ENCODE measurements at regions not wholly inside any gene's neighbourhood (a gene's known extent, or its start where the extent isn't known, plus 50 kb on each side); places are given as distances from the start of the nearest gene placed in this dataset.
A peak's percentile ranks its signal among the peaks of the same experiment; 100 is the strongest.
"Not testable (repeated sequence)": the region's sequence is repeated elsewhere in the genome, so short reads cannot be mapped to it uniquely, and the experiment has no call there.

DNA sequence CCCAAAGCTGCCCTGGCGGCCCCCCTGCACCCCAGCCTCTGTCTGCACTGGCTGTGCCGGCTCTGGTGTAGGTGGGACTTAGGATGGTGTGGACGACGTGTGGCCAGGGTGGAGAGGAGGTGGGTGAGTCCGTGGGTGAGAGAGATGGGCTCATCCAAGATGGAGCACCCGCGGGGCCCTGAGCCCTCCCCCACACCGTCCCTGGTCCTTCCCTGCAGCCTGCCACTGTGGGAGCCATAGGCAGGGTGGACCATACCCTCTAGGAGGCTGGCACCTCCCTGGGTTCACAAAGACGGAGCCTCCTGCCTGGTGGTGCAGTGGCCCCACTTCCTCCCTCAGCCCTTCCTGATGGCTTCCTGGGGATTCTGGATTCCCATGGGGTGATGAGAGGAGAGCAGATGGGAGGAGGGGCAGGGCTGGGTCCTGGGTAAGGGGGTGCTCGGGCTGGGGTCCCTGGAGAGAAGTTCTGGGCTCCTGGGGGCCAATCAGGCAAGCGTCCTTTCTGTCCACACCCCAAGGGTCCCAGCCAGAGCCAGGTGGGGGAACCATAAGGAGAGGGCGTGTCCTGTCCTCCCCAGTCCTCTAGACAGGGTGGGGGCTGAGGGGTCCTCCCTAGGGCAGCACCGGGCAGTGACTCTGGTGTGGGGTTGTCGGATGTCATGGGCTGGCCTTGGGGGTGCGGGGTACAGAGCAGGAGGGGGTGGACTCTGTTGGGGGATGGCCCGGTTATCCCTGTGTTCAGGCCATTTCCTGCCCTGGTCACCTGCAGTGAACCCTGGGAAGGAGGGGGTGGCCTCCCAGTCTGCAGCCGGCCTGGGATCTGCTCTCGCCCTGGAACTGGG is 384.8 kb downstream of the TMEM121 start:
- Mint-ChIP-seq H3K4me1 (peaks cover 14% of the 10 kb centered on the region), H3K27me3 (peaks cover 26% of the 10 kb centered on the region), H3K9me3 (peaks cover 0 to 17% of the 10 kb centered on the region in 2 donors), H3K4me3 (no peak overlapping the region), H3K27ac (no peak overlapping the region)
- DNase-seq (no peak), ATAC-seq (no peak)

DNA sequence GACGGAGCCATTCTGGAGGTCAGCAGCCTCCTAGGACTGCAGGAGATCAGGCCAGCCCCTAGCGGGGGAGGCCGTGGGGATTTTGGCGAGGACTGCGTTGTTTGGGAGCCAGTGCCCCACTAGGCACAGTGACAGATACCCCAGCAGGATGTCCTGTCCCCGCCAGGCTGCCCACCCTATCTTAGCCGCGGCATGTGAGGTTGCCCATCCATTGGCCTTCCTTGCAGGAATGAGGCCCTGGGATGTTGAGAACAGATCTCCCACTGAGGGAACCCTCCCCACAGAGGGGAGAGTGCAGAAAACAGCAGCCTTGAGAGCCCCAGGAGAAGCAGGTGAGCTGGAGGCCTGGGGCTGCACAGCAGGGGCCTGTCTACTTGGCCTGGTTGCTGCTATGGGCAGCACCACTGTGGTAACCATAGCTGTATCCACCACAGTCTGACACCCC is 385.5 kb downstream of the TMEM121 start:
- H3K4me3 Mint-ChIP-seq, DNase-seq, H3K27ac Mint-ChIP-seq, ATAC-seq: not testable (repeated sequence)
- peaks cover 14% of the 10 kb centered on the region for H3K4me1 Mint-ChIP-seq
- H3K27me3 Mint-ChIP-seq, result peaks cover 30% of the 10 kb centered on the region
- peaks cover 0 to 19% of the 10 kb centered on the region in 2 donors for H3K9me3 Mint-ChIP-seq

DNA sequence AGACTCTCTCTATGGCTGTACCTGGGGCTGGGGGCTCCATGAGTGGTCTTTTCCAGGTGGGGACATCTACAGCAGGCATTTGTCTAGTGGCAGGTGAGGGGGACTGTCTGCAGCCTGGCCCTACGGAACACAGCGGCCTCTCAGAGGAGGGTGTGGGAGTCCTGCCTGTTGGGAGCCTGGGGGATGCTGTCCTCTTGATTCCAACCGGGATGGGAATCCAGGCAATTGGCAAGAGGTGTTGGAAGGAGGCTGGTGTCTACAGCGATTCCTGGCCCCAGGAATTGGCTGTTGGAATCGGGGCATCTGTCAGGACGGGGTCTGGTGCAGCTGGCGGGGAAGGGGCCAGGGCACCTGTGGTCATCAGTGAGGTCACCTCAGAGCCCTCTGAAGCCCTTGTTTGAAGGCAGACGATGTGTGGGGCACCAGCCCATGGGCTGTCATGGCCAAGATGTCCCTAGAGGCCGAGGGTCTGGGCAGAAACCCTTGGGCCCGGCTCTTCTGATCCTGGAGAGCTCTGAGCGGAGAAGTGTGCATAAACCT is 386.3 kb downstream of the TMEM121 start:
- Mint-ChIP-seq H3K4me3 (no peak overlapping the region), H3K4me1 (peaks cover 12% of the 10 kb centered on the region), H3K27me3 (peaks cover 30% of the 10 kb centered on the region), H3K27ac (peak overlapping the region in 1 of 2 donors; percentile 88), H3K9me3 (peaks cover 0 to 18% of the 10 kb centered on the region in 2 donors)
- DNase-seq (no peak), ATAC-seq (no peak)

DNA sequence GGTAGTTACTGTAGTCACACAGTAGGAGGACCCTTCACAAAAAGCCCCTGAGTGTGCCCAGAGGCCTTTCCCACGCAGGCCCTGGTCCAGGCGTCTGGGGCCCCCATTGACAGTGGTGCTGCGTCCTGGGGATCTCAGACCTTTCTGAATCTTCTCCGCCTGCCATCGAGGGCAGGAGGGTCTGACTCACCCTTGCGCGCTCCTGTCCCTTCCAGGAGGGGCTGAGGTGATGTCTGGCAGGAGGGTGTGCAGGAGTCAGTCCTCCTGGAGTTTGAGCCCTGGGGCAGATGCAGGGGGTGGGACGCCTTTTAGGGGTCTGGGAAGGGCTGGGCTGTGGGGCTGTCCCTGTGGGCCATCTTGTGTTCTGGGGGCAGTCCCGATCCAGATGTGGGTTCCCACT is 386.8 kb downstream of the TMEM121 start:
- no peak for ATAC-seq
- peak overlapping the region in 1 of 2 donors; percentile 88 for H3K27ac Mint-ChIP-seq

DNA sequence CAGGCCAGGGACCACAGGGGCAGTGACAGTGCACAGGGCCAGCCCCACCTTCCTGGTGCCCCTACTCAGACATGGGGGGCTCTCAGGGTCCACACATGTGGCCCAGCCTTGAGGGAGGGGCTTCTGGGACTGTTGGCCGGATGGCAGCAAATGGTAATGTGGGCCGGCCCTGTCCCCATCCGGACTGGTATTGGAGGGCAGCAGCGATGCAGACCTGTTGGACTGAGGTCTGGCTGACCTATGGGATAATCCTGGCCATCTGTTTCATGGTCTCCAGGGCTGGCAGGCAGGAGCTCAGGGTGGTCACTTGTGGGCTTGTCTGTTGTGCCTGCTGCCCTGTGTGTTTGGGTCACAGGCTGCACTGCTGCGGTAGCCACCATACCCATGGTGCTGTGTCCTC is 387.5 kb downstream of the TMEM121 start:
- no peak overlapping the region for H3K4me3 Mint-ChIP-seq
- ATAC-seq (no peak), DNase-seq (no peak)
- peaks cover under 1% of the 10 kb centered on the region for H3K4me1 Mint-ChIP-seq
- peaks cover 23% of the 10 kb centered on the region for H3K27me3 Mint-ChIP-seq
- no peak overlapping the region for H3K27ac Mint-ChIP-seq
- H3K9me3 Mint-ChIP-seq, result peaks cover 0 to 18% of the 10 kb centered on the region in 2 donors

More for the DNA sequence above, 386.8 kb downstream of the TMEM121 start:
- H3K4me1 Mint-ChIP-seq, result peaks cover 7% of the 10 kb centered on the region
- no peak for DNase-seq
- peaks cover 29% of the 10 kb centered on the region for H3K27me3 Mint-ChIP-seq
- H3K4me3 Mint-ChIP-seq, result no peak overlapping the region
- H3K9me3 Mint-ChIP-seq, result peaks cover 0 to 18% of the 10 kb centered on the region in 2 donors

DNA sequence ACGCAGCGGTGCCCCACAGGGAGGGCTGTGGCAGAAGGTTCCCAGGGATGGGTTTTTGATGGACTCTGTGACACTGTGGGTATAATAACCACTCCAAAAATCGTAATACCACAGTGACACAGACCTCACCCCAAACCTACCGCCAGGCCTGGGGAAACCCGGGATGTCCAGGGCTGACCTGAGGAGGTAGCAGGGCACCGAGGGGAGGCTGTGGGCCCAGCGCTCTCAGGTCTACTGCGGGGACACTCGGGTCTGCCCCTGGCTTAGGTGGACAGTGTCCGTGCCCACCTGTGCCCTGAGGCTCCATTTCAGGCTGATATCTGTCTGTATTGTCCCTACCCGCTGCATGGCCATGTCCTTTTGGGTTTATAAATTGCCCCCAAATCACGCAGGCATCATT is 387.9 kb downstream of the TMEM121 start:
- H3K27ac Mint-ChIP-seq, H3K4me3 Mint-ChIP-seq, DNase-seq, H3K4me1 Mint-ChIP-seq, ATAC-seq: not testable (repeated sequence)
- Mint-ChIP-seq H3K9me3 (peaks cover 0 to 18% of the 10 kb centered on the region in 2 donors), H3K27me3 (peaks cover 23% of the 10 kb centered on the region)

DNA sequence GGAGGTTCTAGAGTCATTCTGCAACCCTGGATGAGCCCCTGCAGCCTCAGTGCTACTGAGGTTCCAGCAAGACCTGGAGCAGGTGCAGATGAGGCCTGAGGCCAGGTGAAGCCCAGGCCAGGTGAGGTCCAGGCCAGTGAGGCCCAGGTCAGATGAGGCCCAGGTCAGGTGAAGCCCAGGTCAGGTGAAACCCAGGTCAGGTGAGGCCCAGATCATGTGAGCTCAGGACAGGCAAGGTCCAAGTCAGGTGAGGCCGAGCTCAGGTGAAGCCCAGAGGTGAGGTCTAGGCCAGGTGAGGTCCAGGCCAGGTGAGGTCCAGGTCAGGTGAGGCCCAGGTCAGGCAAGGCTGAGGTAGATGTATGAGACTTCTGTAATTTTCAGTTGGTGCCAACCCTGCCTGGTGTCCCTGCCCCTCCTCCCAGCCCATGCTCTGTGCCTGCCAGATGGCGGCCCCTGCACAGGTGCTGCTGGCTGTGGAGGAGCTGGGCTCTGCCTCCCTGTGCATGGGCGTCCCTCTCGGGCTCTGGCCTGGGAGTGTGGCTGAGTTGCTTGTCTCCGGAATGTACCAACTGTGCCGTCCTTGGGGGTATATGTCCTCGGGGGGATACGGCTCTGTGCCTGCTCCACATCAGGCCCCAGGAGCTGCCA is 388.5 kb downstream of the TMEM121 start:
- Mint-ChIP-seq H3K27me3 (peaks cover 23% of the 10 kb centered on the region), H3K4me3 (no peak overlapping the region), H3K27ac (no peak overlapping the region), H3K9me3 (peaks cover 0 to 18% of the 10 kb centered on the region in 2 donors), H3K4me1 (no peaks in the 10 kb centered on the region)
- ATAC-seq (no peak), DNase-seq (no peak)

DNA sequence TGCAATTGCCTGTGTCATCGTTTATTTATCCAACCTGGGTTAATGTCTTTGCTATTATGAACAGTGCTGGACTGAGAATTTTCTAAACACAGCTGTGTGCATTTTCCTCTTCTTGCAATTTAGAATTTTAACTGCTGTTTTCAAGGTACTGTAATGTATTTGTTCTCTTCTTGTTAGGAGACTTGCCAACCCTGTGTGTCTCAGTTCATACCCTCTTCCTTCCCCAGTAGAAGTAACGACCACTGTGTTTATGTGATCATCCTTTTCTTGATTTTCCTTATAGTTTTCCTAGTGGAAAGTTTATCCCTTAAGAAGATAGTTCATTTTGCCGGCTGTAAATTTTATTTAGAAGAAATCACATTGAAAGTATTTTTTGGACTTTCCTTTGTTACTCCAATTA is 389.2 kb downstream of the TMEM121 start:
- DNase-seq, H3K4me3 Mint-ChIP-seq, H3K27ac Mint-ChIP-seq: not testable (repeated sequence)

DNA sequence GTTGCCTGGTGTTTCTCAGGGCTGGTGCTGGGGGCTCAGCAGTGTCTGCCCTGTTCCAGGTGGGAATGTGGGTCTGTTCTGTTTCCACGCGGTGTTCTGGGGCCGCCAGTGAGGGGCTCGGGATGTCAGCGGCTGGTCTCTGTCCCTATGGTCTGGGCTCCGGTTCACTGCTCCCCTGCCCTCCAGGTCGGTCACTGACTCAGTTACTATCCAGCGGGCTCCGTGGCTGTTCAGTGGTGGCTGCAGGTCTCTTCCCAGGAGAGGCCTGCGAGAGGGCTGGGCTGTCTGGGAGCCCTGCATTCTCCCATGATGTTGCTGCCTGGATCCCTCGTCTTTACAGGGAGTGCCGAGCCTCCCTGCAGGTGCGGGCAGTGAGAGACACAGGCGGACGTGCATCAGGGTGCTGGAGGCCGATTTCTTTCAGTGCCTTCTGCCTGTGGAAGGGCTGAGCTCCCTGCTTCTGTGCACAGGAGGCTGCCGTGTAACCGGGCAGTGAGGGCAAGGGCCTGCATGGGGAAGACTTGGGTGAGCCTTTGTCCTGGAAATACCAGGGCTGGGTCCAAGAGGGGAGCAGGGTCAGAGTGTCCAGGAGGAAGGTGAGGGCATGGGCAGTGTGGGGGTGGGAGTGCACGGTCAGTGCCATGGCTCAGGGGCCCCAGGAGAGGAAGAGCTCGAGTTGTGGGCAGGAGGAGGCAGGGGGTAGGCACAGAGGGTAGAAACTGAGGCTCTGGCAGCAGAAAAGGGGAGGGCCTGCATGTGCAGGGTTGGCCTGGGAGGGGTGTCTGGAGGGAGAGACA is 391.0 kb downstream of the TMEM121 start:
- DNase-seq, ATAC-seq, H3K4me1 Mint-ChIP-seq, H3K4me3 Mint-ChIP-seq: not testable (repeated sequence)
- Mint-ChIP-seq H3K9me3 (peaks cover 0 to 23% of the 10 kb centered on the region in 2 donors), H3K27me3 (peaks cover 23% of the 10 kb centered on the region), H3K27ac (peak overlapping the region in 1 of 2 donors; percentile 78)

More for the DNA sequence above, 389.2 kb downstream of the TMEM121 start:
- peaks cover 23% of the 10 kb centered on the region for H3K27me3 Mint-ChIP-seq
- ATAC-seq, H3K4me1 Mint-ChIP-seq: not testable (repeated sequence)
- peaks cover 0 to 18% of the 10 kb centered on the region in 2 donors for H3K9me3 Mint-ChIP-seq

DNA sequence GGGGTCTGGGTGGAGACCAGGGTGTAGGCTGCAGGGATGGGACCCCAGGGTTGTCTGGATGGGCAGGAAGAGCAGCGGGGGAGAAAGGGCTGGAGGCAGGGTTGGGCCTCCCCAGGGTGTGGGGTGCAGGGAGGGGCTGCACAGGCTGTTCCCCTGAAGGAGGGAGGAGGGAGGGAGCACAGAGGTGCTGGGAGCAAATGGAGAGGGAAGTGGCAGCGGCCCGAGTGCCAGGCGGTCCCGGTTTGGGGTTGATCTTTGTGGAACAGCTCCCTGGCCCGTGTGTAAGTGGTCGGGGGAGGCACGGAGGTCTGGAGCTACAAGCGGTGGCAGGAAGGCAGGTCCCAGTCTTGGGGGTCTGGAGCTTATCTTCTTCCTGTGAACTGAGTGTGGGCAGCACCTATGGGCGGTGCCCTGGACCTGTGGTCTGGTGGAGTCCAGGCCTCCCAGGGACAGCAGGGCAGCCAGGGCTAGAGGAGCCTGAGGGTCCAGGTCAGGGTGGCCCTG is 391.6 kb downstream of the TMEM121 start:
- no peak for DNase-seq
- Mint-ChIP-seq H3K27me3 (peaks cover 23% of the 10 kb centered on the region), H3K27ac (peak overlapping the region in 1 of 2 donors; percentile 78), H3K4me3 (no peak overlapping the region), H3K4me1 (no peaks in the 10 kb centered on the region), H3K9me3 (peaks cover 0 to 29% of the 10 kb centered on the region in 2 donors)
- peak; percentile 15 for ATAC-seq

DNA sequence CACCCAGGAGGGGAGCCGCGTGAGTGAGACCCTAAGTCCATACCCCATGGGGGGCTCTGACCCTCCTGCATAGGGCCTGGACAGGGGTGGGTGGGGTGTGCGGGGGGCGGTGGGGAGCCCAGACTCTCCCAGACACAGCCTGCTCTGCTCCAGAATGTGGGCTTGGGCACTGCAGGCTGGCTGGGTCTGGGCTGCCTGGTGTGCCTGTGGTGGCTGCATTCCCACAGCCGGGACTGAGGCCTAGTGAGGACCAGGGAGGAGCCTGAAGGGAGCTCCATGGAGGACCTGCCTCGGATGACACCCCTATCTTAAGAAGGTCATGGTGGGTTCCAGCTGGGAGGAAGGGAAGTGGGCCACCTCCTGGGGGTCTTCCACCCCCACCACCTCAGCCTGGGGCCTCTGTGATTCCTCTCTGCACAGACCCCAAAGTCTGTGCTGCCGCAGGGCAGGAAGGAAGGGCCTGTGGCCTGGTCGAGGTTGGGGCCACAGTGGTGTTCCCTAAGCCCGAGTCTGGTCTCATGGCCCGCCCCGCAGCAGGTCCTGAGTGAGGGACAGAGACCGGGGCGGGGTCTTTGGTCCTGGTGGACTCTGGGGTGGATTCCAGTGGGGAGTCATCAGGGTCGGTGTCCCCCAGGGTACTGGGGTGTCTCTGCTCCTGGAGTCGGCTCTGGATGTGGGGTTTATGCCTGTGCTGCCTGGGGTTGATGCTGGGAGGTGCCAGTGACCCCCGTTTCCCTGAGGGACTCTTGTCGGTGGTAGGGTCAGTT is 392.3 kb downstream of the TMEM121 start:
- H3K4me1 Mint-ChIP-seq, result no peaks in the 10 kb centered on the region
- peaks cover 23% of the 10 kb centered on the region for H3K27me3 Mint-ChIP-seq
- no peak overlapping the region for H3K27ac Mint-ChIP-seq
- H3K4me3 Mint-ChIP-seq, result no peak overlapping the region
- DNase-seq, result no peak
- H3K9me3 Mint-ChIP-seq, result peaks cover 0 to 29% of the 10 kb centered on the region in 2 donors
- peak; percentile 35 for ATAC-seq

DNA sequence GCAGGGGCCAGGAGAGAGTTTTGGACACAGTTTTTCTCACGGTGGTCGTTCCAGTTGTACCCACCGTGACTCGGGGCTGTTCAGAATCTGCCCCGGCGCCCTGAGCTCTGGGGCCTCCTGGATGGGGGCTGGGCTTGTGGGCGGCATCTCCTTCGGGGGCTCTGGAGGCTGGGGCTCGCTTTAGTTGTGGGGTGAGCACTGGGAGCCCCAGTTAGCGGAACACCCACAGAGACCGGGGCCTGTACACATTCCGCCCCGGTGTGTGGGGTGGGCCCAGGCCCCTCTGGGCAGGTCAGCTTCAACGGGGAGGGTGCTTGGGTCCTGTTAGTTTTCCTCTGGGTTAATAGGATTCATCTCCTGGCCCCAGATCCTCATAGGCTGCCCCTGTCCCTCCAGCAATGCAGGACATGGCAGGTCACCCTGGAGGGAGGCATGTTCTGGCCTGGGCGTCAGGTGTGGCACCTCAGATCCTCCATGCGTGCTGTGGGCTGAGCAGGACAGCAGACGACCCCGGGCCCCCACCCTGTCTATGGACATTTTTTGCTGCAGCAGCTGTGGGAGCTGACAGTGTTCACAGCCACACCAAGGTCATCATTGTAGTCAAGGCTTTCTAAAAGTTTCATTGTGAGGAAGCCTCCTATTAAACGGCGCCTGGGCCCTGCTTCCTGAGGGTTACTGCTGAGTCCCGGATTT is 393.2 kb downstream of the TMEM121 start:
- peak overlapping the region in 1 of 2 donors; percentile 93 for H3K27ac Mint-ChIP-seq
- peaks cover 0 to 35% of the 10 kb centered on the region in 2 donors for H3K9me3 Mint-ChIP-seq
- ATAC-seq (peak; percentile 16), DNase-seq (no peak)
- peaks cover 23% of the 10 kb centered on the region for H3K27me3 Mint-ChIP-seq
- no peak overlapping the region for H3K4me3 Mint-ChIP-seq
- H3K4me1 Mint-ChIP-seq, result no peaks in the 10 kb centered on the region

DNA sequence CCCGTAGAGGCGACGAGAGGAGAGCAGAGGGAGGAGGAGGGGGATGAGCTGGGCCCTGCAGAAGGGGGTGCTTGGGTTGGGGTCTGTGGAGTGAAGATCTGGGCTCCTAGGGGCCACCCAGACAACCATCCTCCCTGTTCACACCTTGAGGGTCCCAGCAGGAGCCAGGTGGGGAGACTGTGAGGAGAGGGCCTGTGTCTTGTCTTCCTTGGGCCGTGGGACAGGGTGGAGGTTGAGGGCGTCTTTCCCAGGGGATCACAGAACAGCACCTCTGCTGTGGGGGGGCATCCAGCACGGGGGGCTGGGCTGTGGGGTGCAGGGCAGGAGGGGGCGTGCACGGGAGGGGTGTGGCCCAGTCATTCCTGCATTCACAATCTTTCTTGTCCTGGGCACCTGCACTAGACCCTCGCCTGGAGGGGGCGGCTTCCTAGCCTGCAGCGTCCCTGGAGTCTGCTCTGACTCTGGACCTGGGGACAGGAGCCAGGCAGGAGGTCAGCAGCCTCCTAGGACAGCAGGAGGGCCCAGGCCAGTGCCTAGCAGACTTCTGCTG is 393.8 kb downstream of the TMEM121 start:
- Mint-ChIP-seq H3K27ac (peak overlapping the region in 1 of 2 donors; percentile 93), H3K27me3 (peaks cover 23% of the 10 kb centered on the region), H3K9me3 (peaks cover 0 to 35% of the 10 kb centered on the region in 2 donors)
- H3K4me1 Mint-ChIP-seq, DNase-seq, H3K4me3 Mint-ChIP-seq, ATAC-seq: not testable (repeated sequence)

Data from stimulated activated naive CD8-positive, alpha-beta T cell treated with anti-CD3 and anti-CD28 coated beads, Interleukin-15, amount 100 ng/mL, for 72 hours (primary cell).